Fibroblast of skin of back (primary cell): ENCODE measurements at regions not wholly inside any gene's neighbourhood (a gene's known extent, or its start where the extent isn't known, plus 50 kb on each side); places are given as distances from the start of the nearest gene placed in this dataset.

ENCODE experiments used
- DNase-seq: peaks from one replicate; pipeline ENCODE4 v3.0.0-alpha.2; 2013

GRCh38 chr11:80469871-80470270 lies 1029.0 kb upstream of the TENM4 start:
- no peak for DNase-seq

DNA sequence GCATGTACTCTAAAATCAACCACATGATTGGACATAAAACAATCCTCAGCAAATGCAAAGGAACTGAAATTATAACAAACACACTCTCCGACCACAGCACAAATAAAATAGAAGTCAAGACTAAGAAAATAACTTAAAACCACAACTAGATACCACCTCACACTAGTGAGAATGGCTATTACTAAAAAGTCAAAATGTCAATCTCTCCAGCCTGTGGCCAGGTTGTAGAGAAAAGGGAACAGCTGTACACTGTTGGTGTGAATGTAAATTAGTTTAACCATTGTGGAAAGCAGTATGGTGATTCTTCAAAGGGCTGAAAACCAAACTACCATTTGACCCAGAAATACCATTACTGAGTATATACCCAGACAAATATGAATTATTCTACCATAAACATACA lies 1025.7 kb upstream of the TENM4 start:
- DNase-seq = no peak

GRCh38 chr11:80462211-80462610 lies 1021.4 kb upstream of the TENM4 start:
- DNase-seq = no peak

DNA sequence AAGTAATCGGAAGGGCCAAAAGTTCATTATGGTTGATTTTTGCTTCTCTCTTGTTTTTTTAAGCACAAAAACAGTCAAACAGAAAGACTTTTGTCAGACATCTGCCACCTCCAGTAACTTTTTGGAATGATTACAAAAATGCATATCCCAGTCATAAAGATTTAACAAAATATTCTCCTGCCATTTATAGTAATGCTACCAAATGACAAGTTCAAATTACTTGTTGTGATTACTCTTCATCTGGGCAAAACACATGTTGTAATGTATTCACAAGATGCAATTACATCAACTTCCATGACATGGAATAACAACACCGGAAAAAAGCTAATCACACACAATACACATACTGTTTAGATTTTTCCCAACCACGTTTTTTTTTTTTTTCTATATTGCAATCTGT lies 1017.5 kb upstream of the TENM4 start:
- DNase-seq = no peak

- DNase-seq = no peak
Measured at GRCh38 chr11:80457823-80458222, 1017.0 kb upstream of the TENM4 start.

DNA sequence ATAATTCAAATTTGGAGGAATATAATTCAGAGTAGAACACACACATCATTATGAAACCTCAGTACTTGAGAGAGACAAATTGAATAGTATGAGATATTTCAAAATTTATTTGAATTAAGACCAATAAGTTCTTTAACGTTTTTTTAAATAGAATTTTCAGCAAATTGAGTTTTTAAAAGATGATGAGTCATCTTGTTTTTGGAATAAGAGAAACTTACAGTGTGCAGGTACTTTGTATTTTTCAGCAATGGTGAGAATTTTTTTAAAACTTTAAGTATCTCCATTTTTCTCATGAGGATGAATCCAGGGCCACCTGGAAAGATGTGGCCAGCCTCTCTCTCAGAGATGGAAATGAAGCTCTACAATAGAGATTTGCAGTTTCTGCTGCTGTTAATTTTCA lies 1015.0 kb upstream of the TENM4 start:
- DNase-seq = no peak

DNA sequence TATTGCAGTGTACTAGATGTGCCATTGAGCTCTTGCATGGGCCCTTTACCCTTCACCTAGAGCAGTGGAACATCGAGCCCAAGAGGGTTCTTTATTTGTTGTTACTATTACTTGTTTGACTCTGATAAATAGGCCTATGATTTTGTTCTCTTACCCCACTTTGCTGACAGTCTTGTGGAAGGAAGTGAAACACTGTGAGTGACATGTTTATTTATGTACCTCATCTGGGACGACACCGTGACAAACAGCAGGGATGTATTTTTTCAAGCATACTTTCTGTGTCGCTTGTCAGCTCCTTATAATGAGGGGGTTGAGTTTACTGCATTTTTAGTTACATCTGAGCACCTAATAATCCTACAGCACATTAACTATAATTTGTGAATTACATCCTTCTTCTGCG lies 1010.3 kb upstream of the TENM4 start:
- no peak for DNase-seq

DNA sequence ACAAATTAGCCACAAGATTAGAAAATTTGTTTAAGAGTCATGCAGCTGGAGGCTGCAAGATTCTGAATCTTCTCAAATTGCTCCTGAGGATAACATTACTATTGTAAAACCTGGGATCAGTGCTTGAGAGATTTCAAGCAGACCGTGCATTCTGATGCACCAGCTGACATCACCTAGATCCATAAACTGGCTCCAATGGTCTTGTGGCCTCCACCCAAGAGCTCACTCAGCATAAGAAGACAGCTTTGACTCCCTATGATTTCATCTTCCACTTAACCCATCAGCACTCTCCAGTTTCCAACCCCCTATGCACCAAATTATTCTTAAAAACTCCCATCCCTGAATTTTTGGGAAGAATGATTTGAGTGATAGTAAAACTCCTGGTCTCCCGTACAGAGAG lies 1007.9 kb upstream of the TENM4 start:
- no peak for DNase-seq

GRCh38 chr11:80443177-80443576 lies 1002.3 kb upstream of the TENM4 start:
- peak; percentile 8 for DNase-seq

DNA sequence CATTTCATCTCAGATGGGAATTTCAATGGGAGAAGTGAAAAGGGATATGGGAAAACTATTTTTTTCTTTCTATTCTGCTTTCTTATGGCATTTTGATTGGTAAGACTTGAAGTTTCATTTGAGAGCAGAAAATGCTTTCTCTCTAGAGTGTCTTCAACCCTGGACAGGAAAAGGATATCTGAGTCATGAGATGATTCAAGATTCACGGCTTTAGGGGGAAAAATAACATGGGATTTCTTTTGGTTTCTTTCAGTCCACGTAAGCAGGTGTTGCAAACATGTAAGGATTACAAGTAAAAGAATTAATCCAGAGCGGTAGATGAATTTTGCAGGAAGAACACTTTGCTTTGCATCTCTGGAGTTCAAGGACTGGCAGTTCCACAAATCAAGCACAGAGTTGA lies 1001.0 kb upstream of the TENM4 start:
- peak; percentile 49 for DNase-seq

DNA sequence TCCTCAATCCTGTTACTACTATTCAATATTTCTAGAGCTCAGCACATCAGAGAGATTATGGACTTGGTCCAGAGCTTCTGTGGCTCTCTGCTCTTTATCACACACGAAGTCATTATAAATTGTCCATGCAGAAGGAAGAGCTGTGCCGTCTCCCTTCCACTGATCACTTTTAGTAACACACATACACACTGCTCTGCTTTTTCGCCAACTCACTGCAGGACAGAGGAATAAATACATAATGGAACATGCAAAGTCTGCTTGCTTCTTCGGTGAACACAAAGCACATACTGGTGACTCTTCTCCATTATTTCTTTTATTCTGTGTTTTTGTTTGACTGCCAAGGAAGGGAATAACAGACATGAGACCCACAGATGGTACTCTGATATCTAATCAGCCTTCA lies 1000.0 kb upstream of the TENM4 start:
- no peak for DNase-seq

DNA sequence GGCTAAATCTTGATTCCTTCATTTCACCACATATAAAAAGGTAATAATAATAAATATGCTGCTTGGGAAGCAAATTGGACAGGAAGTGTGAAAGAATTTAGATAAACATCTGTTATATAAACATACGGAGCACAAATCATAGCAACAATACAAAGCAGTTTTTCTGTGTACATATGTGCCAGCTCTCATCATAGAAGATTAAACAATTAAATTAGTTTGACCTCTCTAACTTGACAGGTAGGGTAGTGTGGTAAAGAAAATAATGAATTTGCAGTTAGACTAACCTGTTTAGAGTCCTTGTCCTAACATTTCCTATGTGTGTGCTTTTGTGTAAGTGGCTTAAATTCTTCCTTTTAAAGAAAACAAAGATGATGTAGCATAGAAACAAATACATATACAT lies 995.7 kb upstream of the TENM4 start:
- no peak for DNase-seq

DNA sequence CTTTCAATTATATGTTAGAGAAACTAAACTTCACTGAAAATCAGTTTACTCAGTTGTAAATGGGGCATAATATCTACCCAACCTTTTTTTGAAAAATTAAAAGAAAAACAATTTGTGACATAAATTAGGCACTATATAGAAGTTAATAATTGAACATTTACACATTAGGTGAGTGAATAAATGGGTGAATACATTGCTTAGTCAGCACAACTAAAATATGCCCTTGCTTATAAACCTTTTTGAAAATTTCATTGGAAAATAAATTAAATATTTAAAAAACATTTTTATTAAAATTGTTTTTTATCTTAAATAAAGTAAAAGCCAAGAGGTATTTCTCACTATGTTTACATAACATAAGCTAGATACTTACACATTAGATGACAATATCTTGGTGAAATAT lies 994.5 kb upstream of the TENM4 start:
- DNase-seq = no peak

DNA sequence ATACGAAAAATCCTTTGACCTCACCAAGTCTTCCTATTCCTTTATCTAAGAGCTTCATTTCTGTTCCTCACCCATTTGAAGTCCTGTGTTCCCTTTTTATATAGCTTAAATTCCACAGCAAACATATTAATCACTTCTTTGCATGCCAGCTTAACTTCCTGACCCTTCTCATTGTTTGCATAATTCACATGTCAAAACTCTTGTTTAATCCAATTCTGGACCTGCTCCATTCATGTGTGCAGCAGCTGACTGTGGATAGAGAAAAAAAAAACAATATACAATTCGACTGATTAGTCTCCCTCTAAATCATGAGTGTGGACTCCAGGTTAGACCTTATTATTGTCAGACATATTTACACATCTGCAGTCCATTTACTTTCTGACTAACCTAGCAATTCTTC lies 991.2 kb upstream of the TENM4 start:
- peak; percentile 3 for DNase-seq

DNA sequence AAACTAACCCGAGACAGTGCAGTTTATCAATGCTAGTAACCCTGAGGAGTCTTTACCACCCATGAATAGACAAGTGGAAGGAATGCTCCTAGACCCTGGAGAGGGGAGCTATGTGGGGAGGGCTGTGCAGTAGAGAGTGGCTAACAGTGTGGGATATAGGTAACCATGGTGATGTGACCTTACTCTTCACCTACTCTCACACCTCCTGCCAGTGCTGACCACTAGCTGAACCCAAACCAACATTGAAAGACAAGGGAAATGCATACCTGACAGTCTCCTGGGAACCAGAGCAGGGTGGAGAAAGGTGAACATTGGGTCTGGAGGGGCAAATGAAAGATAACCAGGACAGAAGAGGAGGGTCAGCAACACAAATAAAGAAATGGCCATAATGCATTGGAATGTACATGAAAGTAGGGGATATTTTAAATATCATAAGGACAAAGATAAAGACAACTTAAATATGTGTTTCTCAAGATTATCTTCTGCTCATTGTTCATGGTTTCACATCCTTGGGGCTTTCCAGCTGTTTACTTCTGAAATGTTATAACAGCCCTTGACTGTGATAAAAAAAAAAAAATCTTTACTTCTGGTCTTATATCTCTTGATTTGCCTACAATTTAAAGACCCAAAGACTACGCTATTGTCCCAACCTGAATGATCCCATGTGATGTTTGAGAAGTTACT lies 983.3 kb upstream of the TENM4 start:
- DNase-seq = no peak

DNA sequence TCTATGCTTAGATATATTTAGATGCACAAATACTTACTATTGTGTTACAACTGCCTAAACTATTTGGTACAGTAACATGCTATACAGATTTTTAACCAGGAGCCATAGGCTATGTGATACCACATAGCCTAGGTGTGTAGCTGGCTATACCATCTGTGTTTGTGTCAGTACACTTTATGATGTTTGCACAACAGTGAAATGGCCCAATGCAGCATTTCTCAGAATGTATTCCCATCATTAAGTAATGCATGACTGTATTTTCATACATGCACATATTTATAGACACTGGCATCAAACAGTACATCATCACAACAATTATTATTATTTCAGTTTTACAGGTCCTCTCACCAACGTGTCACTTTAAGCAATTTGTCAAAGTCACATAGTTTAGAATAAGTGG lies 979.5 kb upstream of the TENM4 start:
- no peak for DNase-seq

GRCh38 chr11:80417681-80418080 lies 976.9 kb upstream of the TENM4 start:
- DNase-seq = peak; percentile 1

DNA sequence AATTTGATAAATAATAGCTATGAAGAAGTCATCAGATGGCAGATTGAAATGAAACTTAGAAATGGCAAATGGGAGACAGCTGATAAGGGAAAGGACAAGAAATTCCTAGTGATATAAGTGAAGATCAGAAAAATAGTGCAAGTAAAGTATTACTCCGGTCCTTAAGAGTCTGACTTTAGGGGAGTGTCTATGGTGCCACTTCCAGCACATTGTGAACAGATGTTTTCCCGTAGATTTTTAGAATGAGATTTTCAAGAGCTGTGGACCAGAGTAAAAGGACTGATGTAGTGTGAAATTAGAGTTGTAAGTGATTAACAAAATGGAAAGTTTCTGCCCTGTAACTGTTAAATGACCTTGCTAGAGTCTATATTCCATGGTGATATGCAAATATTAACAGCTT lies 974.8 kb upstream of the TENM4 start:
- DNase-seq = no peak

- peak; percentile 27 for DNase-seq
Measured at GRCh38 chr11:80414181-80415165, 973.6 kb upstream of the TENM4 start.

- no peak for DNase-seq
Measured at GRCh38 chr11:80412604-80413003, 971.8 kb upstream of the TENM4 start.

DNA sequence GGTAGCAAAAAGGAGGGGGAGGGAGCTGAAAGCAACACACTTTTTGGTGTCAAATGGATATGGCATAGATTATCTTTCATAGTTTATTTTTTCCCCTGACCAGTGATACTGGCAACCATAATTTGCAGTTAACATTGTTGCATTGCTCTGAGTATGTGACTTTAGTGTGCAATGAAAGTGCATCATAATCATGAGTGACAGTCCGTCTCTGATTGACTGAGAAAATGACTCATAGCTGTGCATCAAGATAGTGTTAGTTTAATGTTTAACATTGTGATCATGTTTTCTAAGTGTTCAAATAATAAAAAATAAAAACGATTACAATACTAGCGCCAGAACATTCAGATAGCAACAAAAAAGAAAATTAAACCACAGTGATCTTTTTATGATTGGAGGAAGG lies 952.4 kb upstream of the TENM4 start:
- DNase-seq = no peak

DNA sequence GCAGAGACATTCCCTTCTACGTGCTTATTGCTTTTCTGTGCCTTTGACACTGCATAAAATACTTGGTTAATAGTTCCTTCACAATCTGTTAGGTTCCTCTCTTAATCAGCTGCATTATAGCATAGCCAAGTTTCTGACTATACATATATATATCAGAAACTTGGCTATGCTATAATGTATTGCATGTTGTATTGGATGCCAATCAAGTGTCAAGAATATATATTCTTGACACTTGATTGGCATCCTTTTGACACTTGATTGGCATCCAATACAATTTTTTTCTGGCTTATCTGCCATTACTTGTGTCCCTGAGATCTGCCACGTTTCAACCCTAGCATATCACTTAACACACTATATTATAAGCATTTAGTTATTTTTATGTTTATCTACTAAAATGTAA lies 949.7 kb upstream of the TENM4 start:
- DNase-seq = no peak

- no peak for DNase-seq
Measured at GRCh38 chr11:80388536-80388935, 947.7 kb upstream of the TENM4 start.

DNA sequence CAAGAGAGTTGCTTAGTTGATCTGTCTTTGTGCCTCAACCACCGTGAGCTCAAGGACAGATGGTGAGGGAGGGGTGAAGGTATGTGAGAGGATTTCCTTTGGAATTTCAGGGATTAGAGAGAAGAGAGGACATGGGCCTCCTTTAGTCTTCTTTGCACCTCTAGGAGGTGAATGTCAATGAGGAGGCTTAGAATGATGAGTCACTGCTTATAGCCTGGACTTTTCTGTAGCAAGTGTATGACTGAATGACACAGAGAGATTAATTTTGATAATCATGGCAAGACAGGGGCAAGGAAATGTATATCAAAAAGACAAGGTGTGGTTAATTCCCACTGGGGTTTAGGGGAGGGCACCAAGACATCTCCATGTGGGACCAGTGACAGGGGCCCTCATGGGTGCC lies 947.3 kb upstream of the TENM4 start:
- no peak for DNase-seq
